Panc1 (cell line): ENCODE measurements at regions not wholly inside any gene's neighbourhood (a gene's known extent, or its start where the extent isn't known, plus 50 kb on each side); places are given as distances from the start of the nearest gene placed in this dataset.

Source experiments
- POLR2AphosphoS5 ChIP-seq: IDR thresholded peaks from 2 replicates; pipeline ENCODE4 v1.6.1; 2012; ENCODE audit warnings: mild to moderate bottlenecking, low read depth, low read length, moderate library complexity
- TCF7L2 ChIP-seq: IDR thresholded peaks from 2 replicates; pipeline ENCODE4 v1.6.1; 2011; ENCODE audit warnings: mild to moderate bottlenecking, low read depth, low read length, inconsistent platforms
- TF ChIP-seq, protein P1 (sequence below): fragments of 450-650 bp; IDR thresholded peaks from 2 replicates; pipeline ENCODE4 v1.5.1; 2017; ENCODE audit warnings: mild to moderate bottlenecking

DNA sequence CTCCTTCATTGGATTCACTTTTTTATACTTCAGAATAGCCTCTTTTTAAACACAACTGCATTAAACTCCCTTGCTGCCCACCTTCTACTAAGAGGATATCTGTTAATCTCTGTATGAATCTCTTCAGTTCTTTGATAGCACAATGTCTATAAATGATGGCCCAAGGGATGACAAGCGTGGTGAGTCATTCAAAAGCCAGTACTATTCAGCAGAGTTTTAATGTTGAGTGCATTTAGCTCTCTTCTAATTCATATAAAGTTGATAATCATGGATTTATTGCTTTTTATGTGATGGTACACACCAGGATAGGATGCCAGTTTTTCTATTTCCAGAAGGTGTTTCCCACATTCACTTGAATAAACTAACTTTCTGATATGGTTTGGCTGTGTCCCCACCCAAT is 57.4 kb upstream of the HECTD2 start:
- TF ChIP-seq, protein P1, sequence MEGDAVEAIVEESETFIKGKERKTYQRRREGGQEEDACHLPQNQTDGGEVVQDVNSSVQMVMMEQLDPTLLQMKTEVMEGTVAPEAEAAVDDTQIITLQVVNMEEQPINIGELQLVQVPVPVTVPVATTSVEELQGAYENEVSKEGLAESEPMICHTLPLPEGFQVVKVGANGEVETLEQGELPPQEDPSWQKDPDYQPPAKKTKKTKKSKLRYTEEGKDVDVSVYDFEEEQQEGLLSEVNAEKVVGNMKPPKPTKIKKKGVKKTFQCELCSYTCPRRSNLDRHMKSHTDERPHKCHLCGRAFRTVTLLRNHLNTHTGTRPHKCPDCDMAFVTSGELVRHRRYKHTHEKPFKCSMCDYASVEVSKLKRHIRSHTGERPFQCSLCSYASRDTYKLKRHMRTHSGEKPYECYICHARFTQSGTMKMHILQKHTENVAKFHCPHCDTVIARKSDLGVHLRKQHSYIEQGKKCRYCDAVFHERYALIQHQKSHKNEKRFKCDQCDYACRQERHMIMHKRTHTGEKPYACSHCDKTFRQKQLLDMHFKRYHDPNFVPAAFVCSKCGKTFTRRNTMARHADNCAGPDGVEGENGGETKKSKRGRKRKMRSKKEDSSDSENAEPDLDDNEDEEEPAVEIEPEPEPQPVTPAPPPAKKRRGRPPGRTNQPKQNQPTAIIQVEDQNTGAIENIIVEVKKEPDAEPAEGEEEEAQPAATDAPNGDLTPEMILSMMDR, result no peak
- TF ChIP-seq POLR2AphosphoS5 (no peak), TCF7L2 (no peak)
